Spleen (tissue), 11 donors: ENCODE measurements at regions not wholly inside any gene's neighbourhood (a gene's known extent, or its start where the extent isn't known, plus 50 kb on each side); places are given as distances from the start of the nearest gene placed in this dataset.

Experiments
- DNase-seq: peaks from one replicate; pipeline ENCODE4 v3.0.0-alpha.2; 2020
- H3K27ac ChIP-seq, 8 donors: fragments of 200-600 bp; sonication (generic) in 7 of 8; 1 replicate in 4 of 8; 2 replicates in 4 of 8; pipeline versions ENCODE4 v1.5.0 to v1.8.0; 2016 to 2021; ENCODE audit warnings: inconsistent platforms in 4 of 8, mild to moderate bottlenecking in 4 of 8, moderate library complexity in 1 of 8
- H3K27me3 ChIP-seq, 7 donors: fragments of 200-600 bp; sonication (generic) in 6 of 7; replicated peaks in 1 of 7; 1 replicate in 4 of 7; 2 replicates in 3 of 7; pipeline versions ENCODE4 v1.5.0 to v1.8.0; 2016 to 2021; ENCODE audit warnings: inconsistent platforms in 3 of 7, mild to moderate bottlenecking in 1 of 7
- H3K36me3 ChIP-seq, 6 donors: fragments of 200-600 bp; sonication (generic) in 5 of 6; 1 replicate in 4 of 6; 2 replicates in 2 of 6; pipeline versions ENCODE4 v1.5.0 to v1.8.0; 2016 to 2021; ENCODE audit warnings: inconsistent platforms in 2 of 6
- H3K4me1 ChIP-seq, 6 donors: fragments of 200-600 bp; sonication (generic) in 5 of 6; 1 replicate in 3 of 6; 2 replicates in 3 of 6; pipeline versions ENCODE4 v1.5.0 to v1.8.0; 2016 to 2021; ENCODE audit warnings: inconsistent platforms in 3 of 6
- H3K4me3 ChIP-seq, 8 donors: fragments of 200-600 bp; sonication (generic) in 7 of 8; 1 replicate in 4 of 8; 2 replicates in 4 of 8; pipeline versions ENCODE4 v1.5.0 to v1.8.0; 2016 to 2021; ENCODE audit warnings: inconsistent platforms in 4 of 8, mild to moderate bottlenecking in 4 of 8, moderate library complexity in 2 of 8
- H3K9me3 ChIP-seq, 8 donors: fragments of 200-600 bp; sonication (generic) in 7 of 8; 1 replicate in 4 of 8; 2 replicates in 4 of 8; pipeline versions ENCODE4 v1.5.0 to v1.8.0; 2016 to 2021; ENCODE audit warnings: inconsistent platforms in 4 of 8
- POLR2A ChIP-seq, 3 donors: fragments of 450-650 bp; IDR thresholded peaks; one replicate each; pipeline ENCODE4 v1.5.1; 2017; ENCODE audit warnings: antibody characterized with exemption in 3 of 3, mild to moderate bottlenecking in 1 of 3
- POLR2AphosphoS5 ChIP-seq, 3 donors: sonication (generic); formaldehyde crosslinking; IDR thresholded peaks; one replicate each; pipeline ENCODE4 v1.5.1; 2017; ENCODE audit warnings: antibody characterized with exemption in 3 of 3
- WGBS, 5 donors: extraction: QIAGEN DNeasy Blood & Tissue Kit in 3 of 5; methylation state at CpG; one replicate each; pipeline versions ENCODE4 v1.1.5 to v1.1.7; 2013 to 2018; 5-methylcytosine and 5-hydroxymethylcytosine counted together
- intact Hi-C: fragments of 100-400 bp; cut with DNase I; formaldehyde crosslinking; loops from one replicate; pipeline ENCODE4 v1.15.0; 2023; ENCODE audit warnings: low total_unique reads
- TF ChIP-seq, protein P1 (sequence below), 11 experiments: fragments of 200-600 bp in 7 of 11; fragments of 450-650 bp in 4 of 11; sonication (generic) in 4 of 11; IDR thresholded peaks in 8 of 11; conservative IDR thresholded peaks in 3 of 11; 1 replicate in 7 of 11; 2 replicates in 4 of 11; pipeline versions ENCODE4 v1.4.0 to v1.8.0; 2016 to 2021; ENCODE audit warnings: antibody characterized with exemption in 11 of 11, inconsistent platforms in 4 of 11, mild to moderate bottlenecking in 1 of 11
- donor health status: healthy with polysubstance abuse.
- donor health status: DM: no; HTN: no; CAD: no; lungs with moderate emphysema.
- donor health status: DM: no; HTN: no; CAD: no.
- donor health status: Bipolar disorder and iron deficiency.
- donor health status: healthy.
- donor health status: DM: no; HTN: no; CAD: no.
- donor health status: DM: yes; HTN: yes; CAD: no.

DNA sequence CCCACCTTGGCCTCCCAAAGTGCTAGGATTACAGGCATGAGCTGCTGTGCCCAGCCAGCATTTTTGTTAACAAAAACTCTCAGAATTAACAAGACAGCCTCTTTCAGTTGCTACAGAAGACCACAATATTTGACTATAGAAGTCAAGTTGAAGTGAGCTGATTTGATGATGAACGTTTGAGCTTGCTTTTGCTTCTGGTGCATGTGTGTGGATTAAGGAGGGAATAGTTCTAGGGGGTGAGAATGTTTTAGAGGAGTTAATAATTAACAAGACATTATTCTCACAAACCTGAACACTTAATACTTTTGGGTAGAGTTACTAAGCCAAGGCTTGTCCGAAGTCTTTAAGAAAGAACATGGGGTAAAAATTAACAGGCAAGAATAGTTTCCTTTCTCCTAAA lies 191.6 kb downstream of the TENT4A start:
- Histone ChIP-seq H3K4me1 (no peaks in the 10 kb centered on the region), H3K4me3 (no peak overlapping the region), H3K27me3 (no peaks in the 10 kb centered on the region), H3K36me3 (no peaks in the 10 kb centered on the region), H3K27ac (no peak overlapping the region), H3K9me3 (no peaks in the 10 kb centered on the region)
- intact Hi-C loops: no loop called here
- no peak for TF ChIP-seq POLR2A (IDR thresholded peaks at IDR 0.05)
- TF ChIP-seq, protein P1, sequence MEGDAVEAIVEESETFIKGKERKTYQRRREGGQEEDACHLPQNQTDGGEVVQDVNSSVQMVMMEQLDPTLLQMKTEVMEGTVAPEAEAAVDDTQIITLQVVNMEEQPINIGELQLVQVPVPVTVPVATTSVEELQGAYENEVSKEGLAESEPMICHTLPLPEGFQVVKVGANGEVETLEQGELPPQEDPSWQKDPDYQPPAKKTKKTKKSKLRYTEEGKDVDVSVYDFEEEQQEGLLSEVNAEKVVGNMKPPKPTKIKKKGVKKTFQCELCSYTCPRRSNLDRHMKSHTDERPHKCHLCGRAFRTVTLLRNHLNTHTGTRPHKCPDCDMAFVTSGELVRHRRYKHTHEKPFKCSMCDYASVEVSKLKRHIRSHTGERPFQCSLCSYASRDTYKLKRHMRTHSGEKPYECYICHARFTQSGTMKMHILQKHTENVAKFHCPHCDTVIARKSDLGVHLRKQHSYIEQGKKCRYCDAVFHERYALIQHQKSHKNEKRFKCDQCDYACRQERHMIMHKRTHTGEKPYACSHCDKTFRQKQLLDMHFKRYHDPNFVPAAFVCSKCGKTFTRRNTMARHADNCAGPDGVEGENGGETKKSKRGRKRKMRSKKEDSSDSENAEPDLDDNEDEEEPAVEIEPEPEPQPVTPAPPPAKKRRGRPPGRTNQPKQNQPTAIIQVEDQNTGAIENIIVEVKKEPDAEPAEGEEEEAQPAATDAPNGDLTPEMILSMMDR (IDR thresholded peaks at IDR 0.05 in 8 of 11, conservative IDR thresholded peaks at IDR 0.05 in 3 of 11): no peak
- TF ChIP-seq POLR2AphosphoS5 (IDR thresholded peaks at IDR 0.05): no peak
- no peak for DNase-seq
- 47 to 82% (median 77%) methylated on average over 2 of the region's 2 CpGs for WGBS, 5 donors

GRCh38 chr5:6905423-6905822 lies 192.2 kb downstream of the TENT4A start:
- TF ChIP-seq POLR2AphosphoS5 (IDR thresholded peaks at IDR 0.05) (no peak), POLR2A (IDR thresholded peaks at IDR 0.05) (no peak)
- TF ChIP-seq, protein P1 (IDR thresholded peaks at IDR 0.05 in 8 of 11, conservative IDR thresholded peaks at IDR 0.05 in 3 of 11): no peak
- DNase-seq: no peak
- intact Hi-C loops: no loop called here
- Histone ChIP-seq H3K4me3 (no peak overlapping the region), H3K27me3 (no peaks in the 10 kb centered on the region), H3K4me1 (no peaks in the 10 kb centered on the region), H3K36me3 (no peaks in the 10 kb centered on the region), H3K9me3 (no peaks in the 10 kb centered on the region), H3K27ac (no peak overlapping the region)
- 73 to 82% (median 79%) methylated on average over 8 of the region's 8 CpGs for WGBS, 5 donors

DNA sequence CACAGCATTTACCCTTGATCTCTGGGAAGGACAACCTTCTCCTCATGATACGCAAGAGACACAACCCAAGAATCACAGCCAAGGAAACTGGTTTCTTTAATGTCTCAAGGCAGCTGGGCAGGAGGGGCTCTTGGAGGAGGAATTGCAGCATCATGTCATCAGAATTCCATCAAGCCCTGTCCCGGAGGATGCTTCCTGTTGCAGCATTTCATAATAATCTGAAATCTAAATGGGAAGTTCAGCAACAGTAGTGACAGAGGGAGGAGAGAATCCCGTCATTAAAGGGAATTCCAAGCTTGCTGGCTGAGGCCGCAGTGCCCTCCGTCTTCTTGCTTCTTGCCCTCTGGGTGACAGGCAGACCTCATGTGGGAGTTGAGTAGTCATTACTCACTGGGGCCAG lies 192.7 kb downstream of the TENT4A start:
- DNase-seq: no peak
- Histone ChIP-seq H3K27me3 (no peaks in the 10 kb centered on the region), H3K27ac (no peak overlapping the region), H3K4me3 (no peak overlapping the region), H3K4me1 (no peaks in the 10 kb centered on the region), H3K36me3 (no peaks in the 10 kb centered on the region), H3K9me3 (no peaks in the 10 kb centered on the region)
- no peak for TF ChIP-seq POLR2A (IDR thresholded peaks at IDR 0.05)
- TF ChIP-seq POLR2AphosphoS5 (IDR thresholded peaks at IDR 0.05): peak in 1 of 3 donors; percentile 10
- intact Hi-C loops: no loop called here
- 62 to 76% (median 71%) methylated on average over 5 of the region's 5 CpGs for WGBS, 5 donors

- no peak for DNase-seq
- TF ChIP-seq, protein P1 (IDR thresholded peaks at IDR 0.05 in 8 of 11, conservative IDR thresholded peaks at IDR 0.05 in 3 of 11): no peak
- TF ChIP-seq POLR2A (IDR thresholded peaks at IDR 0.05) (no peak), POLR2AphosphoS5 (IDR thresholded peaks at IDR 0.05) (no peak)
- H3K36me3 ChIP-seq: no peaks in the 10 kb centered on the region
- intact Hi-C loops: no loop called here
- no peaks in the 10 kb centered on the region for H3K4me1 ChIP-seq
- no peaks in the 10 kb centered on the region for H3K9me3 ChIP-seq
- H3K4me3 ChIP-seq: no peak overlapping the region
- no peak overlapping the region for H3K27ac ChIP-seq
- WGBS, 5 donors: 59 to 84% (median 78%) methylated on average over 8 of the region's 8 CpGs
- no peaks in the 10 kb centered on the region for H3K27me3 ChIP-seq
Observed at GRCh38 chr5:6907320-6907918, 194.2 kb downstream of the TENT4A start.

DNA sequence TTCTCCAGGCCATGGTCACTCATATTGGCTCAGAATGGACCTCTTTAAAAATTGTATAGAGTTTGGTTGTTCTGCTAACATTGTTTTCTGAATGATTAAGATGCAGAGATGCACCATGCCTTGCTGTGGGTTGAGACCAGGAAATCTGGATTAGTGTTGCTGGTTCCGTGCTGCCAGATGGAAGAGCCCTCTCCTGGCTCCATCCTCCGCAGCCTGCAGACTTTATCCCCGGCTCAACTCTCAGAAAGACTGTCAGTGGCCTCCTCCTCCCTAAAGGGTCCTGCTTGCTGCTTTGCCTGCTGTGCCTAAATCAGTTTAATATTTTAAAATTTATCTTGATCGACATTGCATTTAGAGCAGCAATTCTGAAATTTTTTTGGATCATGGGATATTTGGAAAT lies 196.7 kb downstream of the TENT4A start:
- Histone ChIP-seq H3K27me3 (no peaks in the 10 kb centered on the region), H3K27ac (no peak overlapping the region), H3K36me3 (no peaks in the 10 kb centered on the region), H3K9me3 (no peaks in the 10 kb centered on the region), H3K4me3 (no peak overlapping the region), H3K4me1 (no peaks in the 10 kb centered on the region)
- intact Hi-C loops: no loop called here
- 76 to 89% (median 78%) methylated on average over 4 of the region's 4 CpGs for WGBS, 5 donors
- no peak for DNase-seq
- TF ChIP-seq POLR2A (IDR thresholded peaks at IDR 0.05): no peak
- no peak for TF ChIP-seq POLR2AphosphoS5 (IDR thresholded peaks at IDR 0.05)
- TF ChIP-seq, protein P1 (IDR thresholded peaks at IDR 0.05 in 8 of 11, conservative IDR thresholded peaks at IDR 0.05 in 3 of 11): no peak
